HFFc6 (cell line): ENCODE measurements at regions not wholly inside any gene's neighbourhood (a gene's known extent, or its start where the extent isn't known, plus 50 kb on each side); places are given as distances from the start of the nearest gene placed in this dataset.
"Not testable (repeated sequence)": the region's sequence is repeated elsewhere in the genome, so short reads cannot be mapped to it uniquely, and the experiment has no call there.

Experiments used
- DNase-seq: peaks from one replicate; pipeline ENCODE4 v3.0.0-alpha.2; 2018
- H3K27ac Mint-ChIP-seq: 2 replicates; pipeline ENCODE4 v1.8.0; 2020; ENCODE audit warnings: mild to moderate bottlenecking, mixed read lengths
- H3K27me3 Mint-ChIP-seq: 2 replicates; pipeline ENCODE4 v1.8.0; 2021; ENCODE audit warnings: mild to moderate bottlenecking, moderate library complexity, mixed read lengths; ENCODE audit not compliant: insufficient read depth
- H3K36me3 Mint-ChIP-seq: 2 replicates; pipeline ENCODE4 v1.8.0; 2021; ENCODE audit warnings: low read depth, mixed read lengths
- H3K4me1 Mint-ChIP-seq: 2 replicates; pipeline ENCODE4 v1.8.0; 2020; ENCODE audit warnings: low read depth, mixed read lengths
- H3K4me3 Mint-ChIP-seq: 2 replicates; pipeline ENCODE4 v1.8.0; 2020; ENCODE audit warnings: mild to moderate bottlenecking, moderate library complexity, mixed read lengths
- H3K9me3 Mint-ChIP-seq: 2 replicates; pipeline ENCODE4 v1.8.0; 2020; ENCODE audit warnings: mild to moderate bottlenecking, mixed read lengths
- TF ChIP-seq, protein P1 (sequence below): fragments of 200-600 bp; sonication (generic); IDR thresholded peaks from 2 replicates; pipeline ENCODE4 v1.5.0; 2021; ENCODE audit warnings: antibody characterized with exemption, mild to moderate bottlenecking

DNA sequence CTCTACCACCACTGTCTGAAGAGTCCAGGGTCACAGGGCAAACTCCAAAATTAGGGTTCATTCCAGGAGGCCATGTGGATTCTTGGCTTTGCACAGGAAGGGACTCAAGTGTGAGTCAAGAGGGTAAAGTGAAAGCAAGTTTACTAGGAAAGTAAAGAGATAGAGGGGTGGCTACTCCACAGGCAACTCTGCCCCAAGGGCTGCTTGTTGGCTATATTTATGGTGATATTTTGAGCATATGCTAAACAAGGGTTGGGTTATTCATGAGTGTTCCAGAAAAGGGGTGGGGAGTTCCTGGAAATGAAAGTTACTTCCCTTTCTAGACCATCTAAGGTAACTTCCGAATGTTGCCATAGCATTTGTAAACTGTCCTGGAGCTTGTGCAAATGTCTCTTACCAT lies 1222.0 kb upstream of the TENM3 start:
- H3K4me1 Mint-ChIP-seq = no peaks in the 10 kb centered on the region
- no peaks in the 10 kb centered on the region; the same call in 1 of the 2 replicates for H3K27me3 Mint-ChIP-seq
- H3K4me3 Mint-ChIP-seq = no peak overlapping the region
- DNase-seq = no peak
- no peaks in the 10 kb centered on the region for H3K36me3 Mint-ChIP-seq
- TF ChIP-seq, protein P1, sequence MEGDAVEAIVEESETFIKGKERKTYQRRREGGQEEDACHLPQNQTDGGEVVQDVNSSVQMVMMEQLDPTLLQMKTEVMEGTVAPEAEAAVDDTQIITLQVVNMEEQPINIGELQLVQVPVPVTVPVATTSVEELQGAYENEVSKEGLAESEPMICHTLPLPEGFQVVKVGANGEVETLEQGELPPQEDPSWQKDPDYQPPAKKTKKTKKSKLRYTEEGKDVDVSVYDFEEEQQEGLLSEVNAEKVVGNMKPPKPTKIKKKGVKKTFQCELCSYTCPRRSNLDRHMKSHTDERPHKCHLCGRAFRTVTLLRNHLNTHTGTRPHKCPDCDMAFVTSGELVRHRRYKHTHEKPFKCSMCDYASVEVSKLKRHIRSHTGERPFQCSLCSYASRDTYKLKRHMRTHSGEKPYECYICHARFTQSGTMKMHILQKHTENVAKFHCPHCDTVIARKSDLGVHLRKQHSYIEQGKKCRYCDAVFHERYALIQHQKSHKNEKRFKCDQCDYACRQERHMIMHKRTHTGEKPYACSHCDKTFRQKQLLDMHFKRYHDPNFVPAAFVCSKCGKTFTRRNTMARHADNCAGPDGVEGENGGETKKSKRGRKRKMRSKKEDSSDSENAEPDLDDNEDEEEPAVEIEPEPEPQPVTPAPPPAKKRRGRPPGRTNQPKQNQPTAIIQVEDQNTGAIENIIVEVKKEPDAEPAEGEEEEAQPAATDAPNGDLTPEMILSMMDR = no peak
- no peak overlapping the region for H3K27ac Mint-ChIP-seq
- H3K9me3 Mint-ChIP-seq = peaks cover 26% of the 10 kb centered on the region

DNA sequence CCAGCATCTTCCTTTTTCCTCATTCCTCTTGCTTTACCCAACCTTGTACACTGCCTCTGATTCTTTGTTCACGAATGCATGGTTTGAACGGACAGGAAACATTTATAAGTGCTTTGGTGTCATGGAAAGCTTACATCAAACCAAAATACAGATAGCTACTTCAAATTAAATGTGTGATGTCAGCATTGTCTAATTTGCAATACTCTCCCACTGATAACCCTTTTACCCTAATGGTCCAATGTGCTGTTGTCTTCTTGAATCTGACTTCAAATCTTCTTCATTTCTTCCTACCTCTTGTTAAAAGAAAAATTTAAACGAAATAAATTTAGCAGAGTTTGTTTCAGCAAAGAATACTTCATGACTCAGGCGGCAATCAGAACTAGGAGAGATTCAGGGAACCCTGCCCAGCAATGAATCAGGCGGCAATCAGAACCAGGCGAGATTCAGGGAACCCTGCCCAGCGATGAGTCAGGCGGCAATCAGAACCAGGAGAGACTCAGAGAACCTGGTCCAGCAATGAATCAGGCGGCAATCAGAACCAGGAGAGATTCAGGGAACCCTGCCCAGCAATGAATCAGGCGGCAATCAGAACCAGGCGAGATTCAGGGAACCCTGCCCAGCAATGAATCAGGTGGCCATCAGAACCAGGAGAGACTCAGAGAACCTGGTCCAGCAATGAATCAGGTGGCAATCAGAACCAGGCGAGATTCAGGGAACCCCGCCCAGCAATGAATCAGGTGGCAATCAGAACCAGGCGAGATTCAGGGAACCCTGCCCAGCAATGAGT lies 1212.9 kb upstream of the TENM3 start:
- not testable (repeated sequence) for H3K4me3 Mint-ChIP-seq, DNase-seq, H3K27me3 Mint-ChIP-seq, H3K36me3 Mint-ChIP-seq, H3K4me1 Mint-ChIP-seq
- H3K27ac Mint-ChIP-seq = peak overlapping the region; percentile 24; the same call in 1 of the 2 replicates
- peaks cover 46% of the 10 kb centered on the region for H3K9me3 Mint-ChIP-seq

DNA sequence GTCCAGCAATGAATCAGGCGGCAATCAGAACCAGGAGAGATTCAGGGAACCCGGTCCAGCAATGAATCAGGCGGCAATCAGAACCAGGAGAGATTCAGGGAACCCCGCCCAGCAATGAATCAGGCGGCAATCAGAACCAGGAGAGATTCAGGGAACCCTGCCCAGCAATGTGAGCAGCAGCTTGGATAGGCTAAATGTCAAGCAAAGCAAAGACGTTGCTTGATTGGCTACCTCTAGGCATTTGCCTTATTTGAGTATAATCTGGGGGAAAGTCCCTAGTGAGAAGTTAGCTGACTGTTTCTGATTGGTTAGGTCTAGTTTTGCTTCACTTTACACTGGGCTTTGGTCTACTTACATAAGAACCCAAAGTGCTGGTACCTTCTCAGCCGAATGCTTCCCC lies 1212.2 kb upstream of the TENM3 start:
- no peak for DNase-seq
- Mint-ChIP-seq H3K36me3 (peaks cover 7% of the 10 kb centered on the region; the same call in 1 of the 2 replicates), H3K9me3 (peaks cover 44% of the 10 kb centered on the region), H3K27me3 (no peaks in the 10 kb centered on the region; the same call in 1 of the 2 replicates), H3K4me3 (no peak overlapping the region), H3K27ac (peak overlapping the region; percentile 24; the same call in 1 of the 2 replicates), H3K4me1 (no peaks in the 10 kb centered on the region; the same call in 1 of the 2 replicates)
- TF ChIP-seq, protein P1 = no peak

DNA sequence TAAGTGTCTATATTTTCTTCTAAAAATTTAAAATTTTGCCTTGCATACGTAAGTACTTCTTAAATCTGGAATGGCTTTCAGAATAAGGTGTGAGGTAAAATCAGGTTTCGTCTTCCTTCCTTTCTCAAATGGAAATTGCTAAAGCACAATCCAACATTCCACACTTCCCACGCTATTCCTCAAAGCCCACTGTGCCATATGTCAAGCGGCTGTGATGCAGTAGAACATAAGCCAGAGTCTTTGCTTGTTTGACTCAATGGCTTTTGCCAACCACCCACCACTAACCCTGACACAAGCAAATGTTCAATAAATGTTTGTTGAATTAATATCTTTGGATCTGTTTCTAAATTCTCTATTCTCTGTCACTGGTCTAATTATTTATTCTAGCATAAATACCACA lies 1199.7 kb upstream of the TENM3 start:
- H3K9me3 Mint-ChIP-seq = peaks cover 21% of the 10 kb centered on the region
- no peak overlapping the region for H3K27ac Mint-ChIP-seq
- no peaks in the 10 kb centered on the region for H3K27me3 Mint-ChIP-seq
- no peak for DNase-seq
- no peaks in the 10 kb centered on the region for H3K4me1 Mint-ChIP-seq
- TF ChIP-seq, protein P1 = no peak
- no peak overlapping the region for H3K4me3 Mint-ChIP-seq
- H3K36me3 Mint-ChIP-seq = no peaks in the 10 kb centered on the region

DNA sequence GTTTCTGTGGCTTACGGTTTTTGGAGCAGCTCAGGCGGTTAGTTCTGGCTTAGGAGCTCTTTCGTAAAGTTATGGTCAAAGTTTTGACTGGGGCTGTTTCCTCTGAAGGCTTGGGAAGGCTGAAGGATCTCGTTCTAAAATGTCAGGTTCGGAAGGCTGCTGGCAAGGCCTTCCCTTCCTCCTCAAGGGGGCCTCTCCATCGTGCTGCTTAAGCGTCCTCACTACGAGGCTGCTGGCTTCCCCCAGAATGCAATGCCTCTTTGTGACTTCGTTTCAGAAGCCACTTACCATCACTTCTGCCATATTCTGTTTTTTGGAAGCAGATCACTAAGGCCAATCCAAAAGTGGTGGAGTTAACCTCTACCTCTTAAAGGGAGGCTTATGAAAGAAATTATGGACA lies 1196.4 kb upstream of the TENM3 start:
- Mint-ChIP-seq H3K27me3 (no peaks in the 10 kb centered on the region), H3K9me3 (peaks cover 17% of the 10 kb centered on the region)

DNA sequence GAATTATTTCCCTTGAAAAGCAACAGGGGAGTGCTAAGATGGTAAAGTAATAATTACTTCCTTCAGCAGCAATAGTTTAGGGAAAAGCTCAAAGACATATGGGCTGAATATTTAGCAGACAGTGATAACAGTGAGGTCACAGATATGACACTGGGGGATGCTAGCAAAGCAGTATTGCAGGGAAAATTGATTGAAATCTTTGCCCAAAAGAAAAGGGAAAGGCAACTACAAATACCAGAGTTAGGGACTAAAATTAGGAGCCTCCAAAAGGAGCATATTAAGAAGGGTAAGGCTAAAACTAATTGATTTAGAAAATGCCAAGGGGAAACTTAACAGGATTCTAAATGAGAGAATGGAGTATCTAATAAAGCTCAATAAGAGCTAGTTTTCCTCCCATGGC lies 1191.3 kb upstream of the TENM3 start:
- H3K27ac Mint-ChIP-seq = no peak overlapping the region
- no peaks in the 10 kb centered on the region for H3K4me1 Mint-ChIP-seq
- peaks cover 5% of the 10 kb centered on the region; the same call in 1 of the 2 replicates for H3K9me3 Mint-ChIP-seq
- DNase-seq = no peak
- no peaks in the 10 kb centered on the region for H3K36me3 Mint-ChIP-seq
- no peaks in the 10 kb centered on the region for H3K27me3 Mint-ChIP-seq
- H3K4me3 Mint-ChIP-seq = no peak overlapping the region
- TF ChIP-seq, protein P1 = no peak

More for the DNA sequence above, 1196.4 kb upstream of the TENM3 start:
- Mint-ChIP-seq H3K36me3 (no peaks in the 10 kb centered on the region), H3K27ac (no peak overlapping the region), H3K4me3 (no peak overlapping the region), H3K4me1 (no peaks in the 10 kb centered on the region)
- DNase-seq = no peak
- TF ChIP-seq, protein P1 = no peak
